ENCODE measurements at regions not wholly inside any gene's neighbourhood (a gene's known extent, or its start where the extent isn't known, plus 50 kb on each side); places are given as distances from the start of the nearest gene placed in this dataset.

- Histone ChIP-seq H3K9ac (ENCODE audit: low read length) (no peak overlapping the region), H3K9me2 (ENCODE audit: insufficient read depth) (no peaks in the 10 kb centered on the region), H3K4me1 (ENCODE audit: control insufficient read depth in 1 of 2, insufficient read depth in 2 of 2, low read length in 2 of 2) (no peaks in the 10 kb centered on the region), H3K4me2 (ENCODE audit: low read length) (no peak overlapping the region), H4K20me1 (ENCODE audit: insufficient read depth) (no peaks in the 10 kb centered on the region), H3K79me2 (ENCODE audit: insufficient read depth, low read length) (no peaks in the 10 kb centered on the region), H3K9me3 (ENCODE audit: control insufficient read depth in 1 of 2, insufficient read depth in 1 of 2, low read depth in 1 of 2, low read length in 2 of 2) (no peaks in the 10 kb centered on the region), H3K27ac (ENCODE audit: low read depth, low read length) (no peak overlapping the region), H2AFZ (ENCODE audit: low read depth, low read length, poor library complexity, severe bottlenecking) (no peak overlapping the region), H3K4me3 (replicated peaks in 1 of 2; ENCODE audit: low read depth in 1 of 2, low read length in 2 of 2) (no peak overlapping the region), H3K27me3 (ENCODE audit: insufficient read depth, low read length) (no peaks in the 10 kb centered on the region), H3K36me3 (ENCODE audit: control insufficient read depth in 1 of 2, insufficient read depth in 2 of 2, low read length in 2 of 2) (no peaks in the 10 kb centered on the region)
- intact Hi-C loops (cut with micrococcal nuclease) = no loop called here
- ChIA-PET POLR2A (no interaction called here), RAD21 (ENCODE audit: low non-redundant PET in 1 of 2, low total read pairs in 2 of 2, uncharacterized antibody in 2 of 2, unreplicated experiment in 2 of 2) (no interaction called here), CTCF (no interaction called here)
- DNase-seq (ENCODE audit: low read depth, low spot score) (no peak), ATAC-seq (no peak)
- BruUV-seq (replicated peaks) = no TSS peak
- TF ChIP-seq SIN3A (IDR thresholded peaks at IDR 0.05; ENCODE audit: low read depth) = no peak
- TF ChIP-seq ZFX (IDR thresholded peaks at IDR 0.05) = no peak
- no peak for TF ChIP-seq CTCF (IDR thresholded peaks at IDR 0.05 in 2 of 3, conservative IDR thresholded peaks at IDR 0.05 in 1 of 3; ENCODE audit: borderline replicate concordance in 1 of 3, insufficient read depth in 1 of 3, low read depth in 2 of 3, low read length in 2 of 3)
- TF ChIP-seq POLR2A (IDR thresholded peaks at IDR 0.05; ENCODE audit: borderline replicate concordance, extremely low read depth, insufficient read depth, insufficient read length) = no peak
- no peak for TF ChIP-seq TCF7L2 (IDR thresholded peaks at IDR 0.05; ENCODE audit: borderline replicate concordance, extremely low read depth, insufficient read depth, insufficient read length)
- no peak for TF ChIP-seq EGR1 (IDR thresholded peaks at IDR 0.05; ENCODE audit: low read depth)
- TF ChIP-seq POLR2AphosphoS5 (IDR thresholded peaks at IDR 0.05; ENCODE audit: low read depth, low read length) = no peak
- TF ChIP-seq SRF (IDR thresholded peaks at IDR 0.05; ENCODE audit: low read depth) = no peak
- no peak for TF ChIP-seq RAD21 (IDR thresholded peaks at IDR 0.05; ENCODE audit: low read depth)
- no peak for TF ChIP-seq CEBPB (IDR thresholded peaks at IDR 0.05; ENCODE audit: low read depth)
- TF ChIP-seq YY1 (IDR thresholded peaks at IDR 0.05; ENCODE audit: extremely low read depth, insufficient replicate concordance, low read depth, low read length) = no peak
- TF ChIP-seq REST (IDR thresholded peaks at IDR 0.05; ENCODE audit: low read depth) = no peak
- TF ChIP-seq EZH2phosphoT487 (IDR thresholded peaks at IDR 0.05; ENCODE audit: borderline replicate concordance) = no peak
- no peak for TF ChIP-seq CBX3 (IDR thresholded peaks at IDR 0.05; ENCODE audit: low read depth)
- no peak for TF ChIP-seq MAX (IDR thresholded peaks at IDR 0.05)
Measured at GRCh38 chr2:54061272-54061671, 54.1 kb upstream of the ACYP2 start.
